ENCODE measurements at regions not wholly inside any gene's neighbourhood (a gene's known extent, or its start where the extent isn't known, plus 50 kb on each side); places are given as distances from the start of the nearest gene placed in this dataset.

DNA sequence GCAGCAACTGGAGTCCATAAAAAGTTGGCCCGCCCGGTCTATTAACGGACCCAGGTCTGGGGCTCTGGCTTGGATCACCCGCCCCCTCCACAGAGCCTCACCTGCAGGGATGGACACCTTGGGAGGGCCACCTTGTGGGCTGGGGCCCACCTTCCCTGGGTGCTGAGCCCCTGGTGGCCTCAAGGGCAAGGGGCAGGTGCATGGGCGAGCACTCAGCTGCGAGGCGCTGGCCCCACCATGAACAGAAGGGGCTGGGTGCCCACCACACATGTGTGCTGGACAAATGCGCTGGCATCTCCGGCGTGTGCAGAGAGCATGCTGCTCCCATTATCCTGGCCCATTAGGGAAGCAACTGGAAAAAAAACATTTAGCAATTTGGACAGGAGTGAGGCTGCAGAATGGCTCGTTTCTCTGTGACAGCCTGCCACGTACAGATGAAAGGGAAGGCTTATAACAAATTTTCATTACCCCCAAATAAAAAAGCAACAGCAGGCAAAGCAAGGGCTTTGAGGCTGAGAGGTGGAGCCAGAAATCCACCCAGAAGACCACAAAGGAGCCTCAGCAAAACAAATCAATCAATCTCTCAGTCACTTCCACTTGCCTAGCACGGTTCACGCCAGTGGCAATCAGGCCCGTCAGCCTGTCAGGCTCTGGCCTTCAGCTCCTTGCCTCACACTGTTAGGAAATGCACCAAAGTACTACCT is 253.1 kb upstream of the ZNF521 start:
- H3K4me3 ChIP-seq, result no peak overlapping the region
- H3K4me2 ChIP-seq, result no peak overlapping the region
- ATAC-seq (peak; percentile 58), DNase-seq (ENCODE audit: low spot score) (no peak)
- H3K27me3 ChIP-seq (ENCODE audit: insufficient read depth), result no peaks in the 10 kb centered on the region
- H2AFZ ChIP-seq, result peak overlapping the region; percentile 81; the same call in 1 of the 2 replicates
- no peaks in the 10 kb centered on the region for H3K79me2 ChIP-seq (replicated peaks; ENCODE audit: insufficient read depth)
- Mint-ChIP-seq H3K4me3 (no peak overlapping the region), H3K36me3 (ENCODE audit: low read depth) (no peaks in the 10 kb centered on the region), H3K27me3 (ENCODE audit: insufficient read depth, low read depth, poor library complexity) (peaks cover 5% of the 10 kb centered on the region), H3K27ac (no peak overlapping the region), H3K9me3 (no peaks in the 10 kb centered on the region; the same call in 2 of the 3 replicates), H3K4me1 (no peaks in the 10 kb centered on the region; the same call in 2 of the 3 replicates)
- no peaks in the 10 kb centered on the region for H3K4me1 ChIP-seq (ENCODE audit: insufficient read depth)
- H3K9me2 ChIP-seq (ENCODE audit: insufficient read depth), result no peaks in the 10 kb centered on the region
- H3K27ac ChIP-seq (ENCODE audit: low read depth), result no peak overlapping the region
- no peak for TF ChIP-seq EZH2phosphoT487 (IDR thresholded peaks at IDR 0.05; ENCODE audit: unreplicated experiment)
- TF ChIP-seq ZNF114 (CRISPR knock-in tag; IDR thresholded peaks at IDR 0.05), result no peak
- TF ChIP-seq CREB1 (CRISPR knock-in tag; IDR thresholded peaks at IDR 0.05; ENCODE audit: low read depth), result no peak
- no peak for TF ChIP-seq ZNF331 (CRISPR knock-in tag; IDR thresholded peaks at IDR 0.05; ENCODE audit: low read depth)
- no peak for TF ChIP-seq JUNB (IDR thresholded peaks at IDR 0.05; ENCODE audit: unreplicated experiment)
- TF ChIP-seq, protein P1, sequence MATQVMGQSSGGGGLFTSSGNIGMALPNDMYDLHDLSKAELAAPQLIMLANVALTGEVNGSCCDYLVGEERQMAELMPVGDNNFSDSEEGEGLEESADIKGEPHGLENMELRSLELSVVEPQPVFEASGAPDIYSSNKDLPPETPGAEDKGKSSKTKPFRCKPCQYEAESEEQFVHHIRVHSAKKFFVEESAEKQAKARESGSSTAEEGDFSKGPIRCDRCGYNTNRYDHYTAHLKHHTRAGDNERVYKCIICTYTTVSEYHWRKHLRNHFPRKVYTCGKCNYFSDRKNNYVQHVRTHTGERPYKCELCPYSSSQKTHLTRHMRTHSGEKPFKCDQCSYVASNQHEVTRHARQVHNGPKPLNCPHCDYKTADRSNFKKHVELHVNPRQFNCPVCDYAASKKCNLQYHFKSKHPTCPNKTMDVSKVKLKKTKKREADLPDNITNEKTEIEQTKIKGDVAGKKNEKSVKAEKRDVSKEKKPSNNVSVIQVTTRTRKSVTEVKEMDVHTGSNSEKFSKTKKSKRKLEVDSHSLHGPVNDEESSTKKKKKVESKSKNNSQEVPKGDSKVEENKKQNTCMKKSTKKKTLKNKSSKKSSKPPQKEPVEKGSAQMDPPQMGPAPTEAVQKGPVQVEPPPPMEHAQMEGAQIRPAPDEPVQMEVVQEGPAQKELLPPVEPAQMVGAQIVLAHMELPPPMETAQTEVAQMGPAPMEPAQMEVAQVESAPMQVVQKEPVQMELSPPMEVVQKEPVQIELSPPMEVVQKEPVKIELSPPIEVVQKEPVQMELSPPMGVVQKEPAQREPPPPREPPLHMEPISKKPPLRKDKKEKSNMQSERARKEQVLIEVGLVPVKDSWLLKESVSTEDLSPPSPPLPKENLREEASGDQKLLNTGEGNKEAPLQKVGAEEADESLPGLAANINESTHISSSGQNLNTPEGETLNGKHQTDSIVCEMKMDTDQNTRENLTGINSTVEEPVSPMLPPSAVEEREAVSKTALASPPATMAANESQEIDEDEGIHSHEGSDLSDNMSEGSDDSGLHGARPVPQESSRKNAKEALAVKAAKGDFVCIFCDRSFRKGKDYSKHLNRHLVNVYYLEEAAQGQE (IDR thresholded peaks at IDR 0.05; ENCODE audit: unreplicated experiment), result no peak
- TF ChIP-seq, protein P2, sequence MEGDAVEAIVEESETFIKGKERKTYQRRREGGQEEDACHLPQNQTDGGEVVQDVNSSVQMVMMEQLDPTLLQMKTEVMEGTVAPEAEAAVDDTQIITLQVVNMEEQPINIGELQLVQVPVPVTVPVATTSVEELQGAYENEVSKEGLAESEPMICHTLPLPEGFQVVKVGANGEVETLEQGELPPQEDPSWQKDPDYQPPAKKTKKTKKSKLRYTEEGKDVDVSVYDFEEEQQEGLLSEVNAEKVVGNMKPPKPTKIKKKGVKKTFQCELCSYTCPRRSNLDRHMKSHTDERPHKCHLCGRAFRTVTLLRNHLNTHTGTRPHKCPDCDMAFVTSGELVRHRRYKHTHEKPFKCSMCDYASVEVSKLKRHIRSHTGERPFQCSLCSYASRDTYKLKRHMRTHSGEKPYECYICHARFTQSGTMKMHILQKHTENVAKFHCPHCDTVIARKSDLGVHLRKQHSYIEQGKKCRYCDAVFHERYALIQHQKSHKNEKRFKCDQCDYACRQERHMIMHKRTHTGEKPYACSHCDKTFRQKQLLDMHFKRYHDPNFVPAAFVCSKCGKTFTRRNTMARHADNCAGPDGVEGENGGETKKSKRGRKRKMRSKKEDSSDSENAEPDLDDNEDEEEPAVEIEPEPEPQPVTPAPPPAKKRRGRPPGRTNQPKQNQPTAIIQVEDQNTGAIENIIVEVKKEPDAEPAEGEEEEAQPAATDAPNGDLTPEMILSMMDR (conservative IDR thresholded peaks at IDR 0.05; ENCODE audit: low read depth in 2 of 2), result no peak
- no peak for TF ChIP-seq POLR2AphosphoS5 (IDR thresholded peaks at IDR 0.05; ENCODE audit: low read depth)
- TF ChIP-seq STAT1 (IDR thresholded peaks at IDR 0.05; ENCODE audit: unreplicated experiment), result no peak
- TF ChIP-seq, protein P3, sequence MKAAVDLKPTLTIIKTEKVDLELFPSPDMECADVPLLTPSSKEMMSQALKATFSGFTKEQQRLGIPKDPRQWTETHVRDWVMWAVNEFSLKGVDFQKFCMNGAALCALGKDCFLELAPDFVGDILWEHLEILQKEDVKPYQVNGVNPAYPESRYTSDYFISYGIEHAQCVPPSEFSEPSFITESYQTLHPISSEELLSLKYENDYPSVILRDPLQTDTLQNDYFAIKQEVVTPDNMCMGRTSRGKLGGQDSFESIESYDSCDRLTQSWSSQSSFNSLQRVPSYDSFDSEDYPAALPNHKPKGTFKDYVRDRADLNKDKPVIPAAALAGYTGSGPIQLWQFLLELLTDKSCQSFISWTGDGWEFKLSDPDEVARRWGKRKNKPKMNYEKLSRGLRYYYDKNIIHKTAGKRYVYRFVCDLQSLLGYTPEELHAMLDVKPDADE (IDR thresholded peaks at IDR 0.05), result no peak
- no peak for TF ChIP-seq EZH2 (IDR thresholded peaks at IDR 0.05; ENCODE audit: low read depth, unreplicated experiment)
- TF ChIP-seq, protein P4, sequence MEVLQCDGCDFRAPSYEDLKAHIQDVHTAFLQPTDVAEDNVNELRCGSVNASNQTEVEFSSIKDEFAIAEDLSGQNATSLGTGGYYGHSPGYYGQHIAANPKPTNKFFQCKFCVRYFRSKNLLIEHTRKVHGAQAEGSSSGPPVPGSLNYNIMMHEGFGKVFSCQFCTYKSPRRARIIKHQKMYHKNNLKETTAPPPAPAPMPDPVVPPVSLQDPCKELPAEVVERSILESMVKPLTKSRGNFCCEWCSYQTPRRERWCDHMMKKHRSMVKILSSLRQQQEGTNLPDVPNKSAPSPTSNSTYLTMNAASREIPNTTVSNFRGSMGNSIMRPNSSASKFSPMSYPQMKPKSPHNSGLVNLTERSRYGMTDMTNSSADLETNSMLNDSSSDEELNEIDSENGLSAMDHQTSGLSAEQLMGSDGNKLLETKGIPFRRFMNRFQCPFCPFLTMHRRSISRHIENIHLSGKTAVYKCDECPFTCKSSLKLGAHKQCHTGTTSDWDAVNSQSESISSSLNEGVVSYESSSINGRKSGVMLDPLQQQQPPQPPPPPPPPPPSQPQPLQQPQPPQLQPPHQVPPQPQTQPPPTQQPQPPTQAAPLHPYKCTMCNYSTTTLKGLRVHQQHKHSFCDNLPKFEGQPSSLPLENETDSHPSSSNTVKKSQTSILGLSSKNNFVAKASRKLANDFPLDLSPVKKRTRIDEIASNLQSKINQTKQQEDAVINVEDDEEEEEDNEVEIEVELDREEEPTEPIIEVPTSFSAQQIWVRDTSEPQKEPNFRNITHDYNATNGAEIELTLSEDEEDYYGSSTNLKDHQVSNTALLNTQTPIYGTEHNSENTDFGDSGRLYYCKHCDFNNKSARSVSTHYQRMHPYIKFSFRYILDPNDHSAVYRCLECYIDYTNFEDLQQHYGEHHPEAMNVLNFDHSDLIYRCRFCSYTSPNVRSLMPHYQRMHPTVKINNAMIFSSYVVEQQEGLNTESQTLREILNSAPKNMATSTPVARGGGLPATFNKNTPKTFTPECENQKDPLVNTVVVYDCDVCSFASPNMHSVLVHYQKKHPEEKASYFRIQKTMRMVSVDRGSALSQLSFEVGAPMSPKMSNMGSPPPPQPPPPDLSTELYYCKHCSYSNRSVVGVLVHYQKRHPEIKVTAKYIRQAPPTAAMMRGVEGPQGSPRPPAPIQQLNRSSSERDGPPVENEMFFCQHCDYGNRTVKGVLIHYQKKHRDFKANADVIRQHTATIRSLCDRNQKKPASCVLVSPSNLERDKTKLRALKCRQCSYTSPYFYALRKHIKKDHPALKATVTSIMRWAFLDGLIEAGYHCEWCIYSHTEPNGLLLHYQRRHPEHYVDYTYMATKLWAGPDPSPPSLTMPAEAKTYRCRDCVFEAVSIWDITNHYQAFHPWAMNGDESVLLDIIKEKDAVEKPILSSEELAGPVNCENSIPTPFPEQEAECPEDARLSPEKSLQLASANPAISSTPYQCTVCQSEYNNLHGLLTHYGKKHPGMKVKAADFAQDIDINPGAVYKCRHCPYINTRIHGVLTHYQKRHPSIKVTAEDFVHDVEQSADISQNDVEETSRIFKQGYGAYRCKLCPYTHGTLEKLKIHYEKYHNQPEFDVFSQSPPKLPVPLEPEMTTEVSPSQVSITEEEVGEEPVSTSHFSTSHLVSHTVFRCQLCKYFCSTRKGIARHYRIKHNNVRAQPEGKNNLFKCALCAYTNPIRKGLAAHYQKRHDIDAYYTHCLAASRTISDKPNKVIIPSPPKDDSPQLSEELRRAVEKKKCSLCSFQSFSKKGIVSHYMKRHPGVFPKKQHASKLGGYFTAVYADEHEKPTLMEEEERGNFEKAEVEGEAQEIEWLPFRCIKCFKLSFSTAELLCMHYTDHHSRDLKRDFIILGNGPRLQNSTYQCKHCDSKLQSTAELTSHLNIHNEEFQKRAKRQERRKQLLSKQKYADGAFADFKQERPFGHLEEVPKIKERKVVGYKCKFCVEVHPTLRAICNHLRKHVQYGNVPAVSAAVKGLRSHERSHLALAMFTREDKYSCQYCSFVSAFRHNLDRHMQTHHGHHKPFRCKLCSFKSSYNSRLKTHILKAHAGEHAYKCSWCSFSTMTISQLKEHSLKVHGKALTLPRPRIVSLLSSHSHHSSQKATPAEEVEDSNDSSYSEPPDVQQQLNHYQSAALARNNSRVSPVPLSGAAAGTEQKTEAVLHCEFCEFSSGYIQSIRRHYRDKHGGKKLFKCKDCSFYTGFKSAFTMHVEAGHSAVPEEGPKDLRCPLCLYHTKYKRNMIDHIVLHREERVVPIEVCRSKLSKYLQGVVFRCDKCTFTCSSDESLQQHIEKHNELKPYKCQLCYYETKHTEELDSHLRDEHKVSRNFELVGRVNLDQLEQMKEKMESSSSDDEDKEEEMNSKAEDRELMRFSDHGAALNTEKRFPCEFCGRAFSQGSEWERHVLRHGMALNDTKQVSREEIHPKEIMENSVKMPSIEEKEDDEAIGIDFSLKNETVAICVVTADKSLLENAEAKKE (CRISPR knock-in tag; IDR thresholded peaks at IDR 0.05), result no peak
- no peak for TF ChIP-seq NANOG (IDR thresholded peaks at IDR 0.05; ENCODE audit: borderline replicate concordance)
- no peaks in the 10 kb centered on the region for H3K36me3 ChIP-seq (ENCODE audit: insufficient read depth)
- H3F3A ChIP-seq (replicated peaks; ENCODE audit: low read depth), result no peaks in the 10 kb centered on the region
- H4K20me1 ChIP-seq (replicated peaks; ENCODE audit: insufficient read depth), result no peaks in the 10 kb centered on the region

All from GM23338 (cell line).